ENCODE measurements at regions not wholly inside any gene's neighbourhood (a gene's known extent, or its start where the extent isn't known, plus 50 kb on each side); places are given as distances from the start of the nearest gene placed in this dataset.
"Not testable (repeated sequence)": the region's sequence is repeated elsewhere in the genome, so short reads cannot be mapped to it uniquely, and the experiment has no call there.

DNA sequence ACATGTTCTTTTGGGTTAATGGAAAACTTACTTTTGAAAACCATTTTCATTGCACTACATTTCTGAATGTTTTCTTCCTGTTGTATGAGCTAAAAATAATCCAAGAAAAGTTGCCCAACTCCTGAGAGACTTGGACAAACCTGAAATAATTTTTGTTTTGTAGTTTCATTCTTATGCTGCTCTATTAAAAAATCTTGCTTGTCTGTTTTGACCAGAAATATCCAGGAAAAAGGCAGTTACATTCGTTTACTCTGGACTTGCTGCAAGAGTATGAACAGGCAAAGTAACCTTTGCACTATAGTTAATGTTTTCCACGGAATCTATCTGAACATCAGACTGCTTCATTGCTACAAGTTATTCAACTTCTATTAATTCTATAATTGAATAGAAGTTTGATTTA lies 200.1 kb upstream of the DAB2 start:
- DNase-seq: no peak

DNA sequence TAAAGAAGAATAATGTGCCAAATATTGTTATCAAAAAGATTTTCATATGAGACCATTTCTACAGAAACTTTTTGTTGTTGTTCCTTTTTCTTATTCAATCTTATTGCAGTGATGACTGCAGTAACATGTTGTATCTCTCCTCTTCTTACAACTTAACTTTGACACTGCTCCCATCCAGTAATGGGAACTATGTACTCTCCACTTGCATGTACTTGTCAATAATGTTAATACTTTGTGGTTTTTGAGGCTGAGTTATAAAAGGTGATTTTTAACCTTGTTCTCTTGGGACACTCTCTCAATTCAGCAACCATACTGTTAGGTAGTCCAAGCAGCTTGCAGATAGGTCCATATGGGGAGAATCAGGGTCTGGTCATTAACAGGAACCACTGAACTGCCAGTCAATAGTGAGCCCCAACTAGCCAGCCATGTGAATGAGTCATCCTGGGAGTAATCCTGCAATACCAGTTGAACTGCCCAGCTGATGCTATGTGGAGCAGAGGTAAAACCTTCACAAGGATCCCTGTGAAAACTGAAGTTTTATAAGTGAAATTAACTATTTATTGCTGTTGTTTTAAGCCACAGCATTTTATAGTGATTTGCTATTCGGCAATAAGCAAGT lies 199.6 kb upstream of the DAB2 start:
- DNase-seq: no peak

DNA sequence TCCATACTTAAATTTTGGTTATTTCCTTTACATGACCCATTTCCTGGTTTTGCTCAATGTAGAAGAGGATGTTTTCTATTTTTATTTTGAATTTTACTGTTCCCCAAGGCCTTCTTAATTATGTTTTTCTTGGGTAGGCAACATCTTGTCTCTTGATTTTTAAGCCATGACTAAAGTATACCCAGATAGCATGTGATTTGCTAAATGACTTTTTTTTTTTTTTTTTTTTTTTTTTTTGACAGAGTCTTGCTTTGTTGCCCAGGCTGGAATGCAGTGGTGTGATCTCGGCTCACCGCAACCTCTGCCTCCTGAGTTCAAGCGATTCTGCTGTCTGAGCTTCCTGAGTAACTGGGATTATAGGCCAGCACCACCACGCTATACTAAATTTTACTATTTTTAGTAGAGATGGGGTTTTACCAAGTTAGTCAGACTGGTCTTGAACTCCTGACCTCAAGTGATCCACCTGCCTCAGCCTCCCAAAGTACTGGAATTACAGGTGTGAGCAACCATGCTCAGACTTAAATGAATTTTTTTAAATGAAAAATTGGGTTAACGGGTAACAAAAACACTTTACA lies 198.6 kb upstream of the DAB2 start:
- no peak for DNase-seq

DNA sequence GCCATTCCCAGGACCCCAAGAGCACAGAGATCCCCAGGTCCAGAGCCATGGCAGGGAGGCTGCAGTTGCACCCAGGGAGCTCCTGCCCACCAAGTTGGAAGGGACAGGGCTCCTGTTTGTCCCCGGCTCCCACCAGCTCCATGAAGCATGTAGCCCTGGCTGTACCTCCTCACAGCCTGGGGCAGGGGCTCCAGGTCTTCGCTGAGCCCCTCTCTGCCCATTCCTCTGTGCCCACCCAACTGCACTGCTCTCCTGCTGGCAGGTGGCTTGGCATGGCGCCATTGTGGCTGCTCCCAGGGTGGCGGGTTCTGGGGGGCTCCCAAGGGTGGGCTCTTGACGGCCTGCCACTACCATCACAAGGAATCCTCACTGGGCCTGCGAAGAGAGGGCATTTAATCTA lies 197.5 kb upstream of the DAB2 start:
- DNase-seq: no peak

DNA sequence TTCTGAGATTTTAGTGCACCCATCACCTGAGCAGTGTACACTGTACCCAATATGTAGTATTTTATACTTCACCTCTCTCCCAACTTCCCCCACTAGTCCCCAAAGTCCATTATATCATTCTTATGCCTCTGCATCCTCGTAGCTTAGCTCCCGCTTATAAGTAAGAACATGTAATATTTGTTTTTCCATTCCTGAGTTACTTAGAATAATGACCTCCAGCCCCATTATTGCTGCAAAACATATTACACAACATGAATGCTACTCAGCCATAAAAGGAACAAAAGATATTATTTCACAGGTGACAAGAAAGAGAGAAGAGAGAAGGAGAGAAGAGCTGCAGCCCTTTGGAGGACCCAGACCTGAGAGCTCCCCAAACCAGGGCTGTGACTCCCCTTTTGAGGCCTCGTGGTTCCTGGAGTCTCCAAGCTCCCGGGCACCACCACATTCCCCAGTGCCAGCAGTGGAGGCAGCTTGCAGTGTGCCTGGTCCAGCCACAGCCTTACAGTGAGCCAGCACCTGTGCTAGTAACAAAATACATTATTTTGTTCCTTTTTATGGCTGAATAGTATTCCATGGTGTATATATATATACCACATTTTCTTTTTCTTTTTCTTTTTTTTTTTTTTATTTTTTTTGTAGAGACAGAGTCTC lies 194.5 kb upstream of the DAB2 start:
- no peak for DNase-seq

DNA sequence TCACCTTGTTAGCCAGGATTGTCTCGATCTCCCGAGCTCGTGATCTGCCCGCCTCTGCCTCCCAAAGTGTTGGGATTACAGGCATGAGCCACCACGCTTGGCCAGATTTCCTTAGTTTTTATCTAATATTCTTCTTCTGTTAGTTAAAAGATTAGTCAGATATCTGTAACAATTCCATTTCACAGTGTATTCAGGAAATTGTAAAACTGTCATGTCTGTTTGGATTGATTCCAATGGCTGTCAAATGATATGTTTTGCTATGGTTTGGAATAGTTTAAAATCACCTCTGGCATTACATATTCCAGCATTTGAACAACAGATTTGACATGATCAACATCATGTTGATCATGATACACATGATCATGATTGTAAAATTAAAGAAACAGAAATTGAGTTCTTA lies 193.6 kb upstream of the DAB2 start:
- DNase-seq: no peak

DNA sequence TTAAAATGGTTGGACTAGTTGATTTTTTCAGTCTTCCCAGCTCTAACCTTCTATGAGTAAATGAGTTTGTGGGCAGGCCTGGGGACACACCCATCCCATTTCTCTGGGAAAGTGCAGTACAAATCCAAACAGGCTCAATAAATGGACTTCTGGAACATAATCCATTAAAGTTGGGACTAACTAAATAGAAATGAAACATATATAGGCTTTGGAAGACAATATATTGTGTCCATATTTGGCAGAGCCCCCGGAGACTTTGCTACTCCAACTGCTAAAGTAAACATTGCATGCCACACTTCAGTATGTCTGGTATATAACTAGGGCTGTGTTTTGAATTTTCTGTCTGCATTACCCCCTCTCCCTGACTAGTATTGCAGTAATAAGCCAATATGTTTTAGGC lies 191.4 kb upstream of the DAB2 start:
- DNase-seq: no peak

DNA sequence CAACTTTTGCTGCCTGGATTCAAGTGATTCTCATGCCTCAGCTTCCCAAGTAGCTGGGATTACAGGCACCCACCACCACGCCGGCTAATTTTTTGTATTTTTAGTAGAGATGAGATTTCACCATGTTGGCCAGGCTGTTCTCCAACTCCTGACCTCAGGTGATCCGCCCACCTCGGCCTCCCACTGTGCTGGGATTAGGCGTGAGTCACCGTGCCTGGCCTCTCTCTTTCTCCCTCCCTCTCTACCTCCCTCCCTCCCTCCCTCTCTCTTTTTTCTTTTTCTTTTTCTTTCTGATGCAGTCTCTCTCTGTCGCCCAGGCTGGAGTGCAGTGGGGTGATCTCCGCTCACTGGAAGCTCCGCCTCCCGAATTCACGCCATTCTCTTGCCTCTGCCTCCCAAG lies 186.3 kb upstream of the DAB2 start:
- not testable (repeated sequence) for DNase-seq

DNA sequence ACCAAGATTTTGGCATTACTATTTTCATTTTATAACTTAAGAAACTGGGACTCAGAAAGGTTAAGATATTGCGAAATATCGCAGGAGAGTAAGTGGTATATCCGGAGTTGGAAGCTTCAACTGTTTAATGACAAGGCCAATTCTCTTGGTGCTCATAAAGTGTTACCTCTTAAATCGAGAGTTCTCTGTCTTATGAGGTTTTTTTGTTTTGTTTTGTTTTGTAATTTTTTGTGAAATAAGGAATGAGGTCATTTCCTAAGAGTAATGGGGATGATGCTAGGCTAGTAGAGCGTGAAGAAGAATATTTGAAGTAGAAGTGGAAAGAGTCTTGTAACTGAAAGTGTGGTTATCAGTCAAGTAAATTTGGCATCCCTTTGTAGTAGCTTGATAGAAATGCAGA lies 183.2 kb upstream of the DAB2 start:
- no peak for DNase-seq

DNA sequence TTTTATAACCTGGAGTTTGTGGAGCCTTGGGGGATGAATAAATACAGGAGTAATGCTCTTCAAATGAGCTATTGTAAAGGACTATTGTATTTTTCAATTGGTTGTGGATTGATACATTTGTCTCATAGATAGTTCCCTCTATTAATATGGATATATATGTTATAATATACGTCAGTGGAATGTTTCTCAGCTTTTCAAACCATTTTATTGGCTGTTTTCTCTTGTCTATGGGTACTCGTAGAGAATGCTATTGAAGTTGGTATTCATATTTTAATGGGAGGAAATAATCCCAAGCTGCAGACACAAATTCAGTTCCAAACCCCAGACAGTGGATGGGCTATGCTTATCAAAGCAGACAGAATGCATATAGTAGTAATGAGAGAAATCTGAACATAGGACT lies 181.8 kb upstream of the DAB2 start:
- DNase-seq: no peak

DNA sequence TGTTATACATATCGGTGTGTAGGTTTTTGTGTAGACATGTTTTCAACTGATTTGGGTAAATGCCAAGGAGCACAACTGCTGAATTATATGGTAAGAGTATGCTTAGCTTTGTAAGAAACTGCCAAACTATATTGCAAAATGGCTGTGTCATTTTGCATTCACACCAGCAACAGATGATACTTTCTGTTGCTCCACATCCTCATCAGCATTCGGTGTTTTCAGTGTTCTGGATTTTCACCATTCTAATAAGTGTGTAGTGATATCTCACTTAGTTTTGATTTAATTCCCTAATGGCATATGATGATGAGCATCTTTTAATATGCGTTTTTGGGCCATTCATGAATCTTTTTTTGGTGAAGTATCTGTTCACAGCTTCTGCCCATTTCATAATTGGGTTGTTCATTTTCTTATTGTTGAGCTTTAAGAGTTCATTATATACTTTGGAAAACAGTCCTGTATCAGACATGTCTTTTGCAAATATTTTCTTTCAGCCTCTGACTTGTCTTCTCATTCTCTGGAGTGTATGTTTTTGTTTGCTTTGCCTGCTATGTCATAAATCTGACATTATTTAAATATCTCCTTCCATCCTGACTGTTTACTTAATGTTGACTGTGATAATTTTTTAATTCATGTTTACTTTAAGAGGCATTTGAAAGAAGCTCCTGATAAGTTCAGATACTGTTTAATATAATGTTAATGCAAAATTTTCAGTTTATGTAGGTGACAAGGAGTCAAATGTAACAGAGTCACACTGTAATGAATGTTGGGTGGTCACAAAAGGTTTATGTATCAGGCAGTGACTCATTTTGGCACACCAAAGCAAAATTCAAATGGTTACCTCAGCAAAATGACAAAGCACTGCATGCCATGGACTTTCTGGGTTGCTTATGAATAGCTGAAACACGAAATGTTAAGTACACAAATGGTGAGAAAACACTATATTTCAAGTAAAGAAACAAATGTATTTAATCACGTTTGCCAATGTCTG lies 181.1 kb upstream of the DAB2 start:
- no peak for DNase-seq

DNA sequence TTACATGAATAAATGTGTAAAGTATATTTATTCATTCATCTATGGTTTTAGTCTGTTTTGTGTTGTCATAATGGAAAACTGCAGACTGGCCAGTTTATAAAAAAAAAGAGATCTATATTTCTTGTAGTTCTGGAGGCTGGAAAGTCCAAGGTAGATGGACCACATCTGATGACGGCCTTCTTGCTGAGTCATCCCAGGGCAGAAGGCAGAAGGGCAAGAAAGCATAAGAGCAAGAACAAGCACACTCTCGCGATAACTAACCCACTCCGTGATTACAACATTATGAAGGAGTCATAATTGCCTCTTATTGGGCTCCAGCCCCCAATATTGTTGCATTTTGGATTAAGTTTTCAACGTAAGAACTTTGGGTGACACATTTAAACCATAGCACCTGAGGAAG lies 180.4 kb upstream of the DAB2 start:
- DNase-seq: no peak

DNA sequence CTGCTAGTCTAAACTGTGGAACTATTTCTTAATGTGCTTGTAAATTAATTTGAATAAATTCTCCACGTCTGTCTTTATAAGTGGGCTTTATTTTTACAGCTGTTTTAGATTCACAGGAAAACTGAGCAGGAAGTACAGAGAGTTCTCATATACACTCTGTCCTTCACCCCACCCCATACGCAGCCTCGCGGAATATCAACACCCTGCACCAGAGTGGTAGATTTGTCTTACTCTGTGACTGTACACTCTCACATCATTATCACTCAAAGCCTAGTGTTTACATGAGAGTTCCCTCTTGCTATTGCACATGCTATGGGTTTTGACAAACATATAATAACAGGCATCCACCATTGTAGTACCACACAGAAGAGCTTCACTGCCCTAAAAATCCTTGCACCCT lies 179.7 kb upstream of the DAB2 start:
- DNase-seq: no peak

DNA sequence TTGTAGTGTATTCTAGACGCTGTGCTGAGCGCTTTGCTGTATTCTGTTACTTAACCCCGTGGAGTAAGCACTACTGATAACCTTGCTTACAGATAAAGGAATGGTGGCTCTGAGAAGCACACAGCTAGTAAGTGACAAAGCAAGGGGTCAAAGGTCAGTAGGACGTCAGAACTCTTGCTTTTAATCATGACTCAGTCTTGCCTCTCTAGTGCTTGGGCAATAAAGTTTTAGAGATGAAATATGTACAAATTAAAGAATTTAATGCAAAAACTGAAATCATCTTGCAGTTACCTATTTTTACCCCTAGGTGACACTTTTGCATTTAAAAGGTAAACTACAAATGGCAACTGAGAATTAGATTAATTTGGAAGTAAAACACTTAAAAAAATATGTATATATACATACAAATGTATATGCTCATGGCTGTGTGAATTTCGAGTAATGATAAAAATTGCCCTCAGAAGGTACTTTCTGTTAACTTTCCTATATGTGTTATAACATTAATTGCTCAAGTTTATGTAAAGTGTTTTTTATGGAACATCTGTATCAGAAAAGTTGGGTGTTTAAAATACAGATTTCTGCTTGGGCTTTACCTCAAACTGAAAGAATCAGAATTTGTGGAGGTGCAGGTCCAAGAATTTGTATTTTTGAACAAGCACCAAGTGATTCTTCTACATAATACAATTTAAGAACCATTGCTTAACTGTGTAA lies 175.1 kb upstream of the DAB2 start:
- DNase-seq: no peak

DNA sequence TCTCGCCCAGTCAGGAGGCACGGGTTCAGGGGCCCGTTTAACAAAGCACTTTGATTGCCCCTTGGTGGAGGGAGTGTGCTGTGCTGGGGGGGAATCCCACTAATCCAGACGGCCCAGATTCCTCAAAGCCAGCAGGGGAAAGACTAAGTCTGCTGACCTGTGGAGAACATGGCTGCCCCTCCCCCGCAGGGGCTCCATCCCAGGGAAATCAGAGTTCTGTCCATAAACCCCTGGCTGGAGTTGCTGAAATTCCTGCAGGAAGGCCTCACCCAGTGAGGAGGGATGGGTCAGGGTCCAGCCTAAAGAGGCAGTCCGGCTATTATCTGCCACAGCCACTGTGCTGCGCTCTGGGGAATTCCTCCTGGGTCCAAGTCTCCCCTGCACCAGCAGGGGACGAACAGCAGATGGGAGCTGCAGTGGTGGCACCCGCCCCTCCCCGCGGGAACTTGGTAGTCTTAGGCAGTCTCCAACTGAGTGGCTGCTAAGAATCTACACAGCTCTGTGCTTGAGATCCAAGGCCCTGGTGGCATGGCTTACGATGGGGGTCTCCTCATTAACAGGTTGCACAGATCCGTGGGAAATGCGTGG lies 174.0 kb upstream of the DAB2 start:
- no peak for DNase-seq

DNA sequence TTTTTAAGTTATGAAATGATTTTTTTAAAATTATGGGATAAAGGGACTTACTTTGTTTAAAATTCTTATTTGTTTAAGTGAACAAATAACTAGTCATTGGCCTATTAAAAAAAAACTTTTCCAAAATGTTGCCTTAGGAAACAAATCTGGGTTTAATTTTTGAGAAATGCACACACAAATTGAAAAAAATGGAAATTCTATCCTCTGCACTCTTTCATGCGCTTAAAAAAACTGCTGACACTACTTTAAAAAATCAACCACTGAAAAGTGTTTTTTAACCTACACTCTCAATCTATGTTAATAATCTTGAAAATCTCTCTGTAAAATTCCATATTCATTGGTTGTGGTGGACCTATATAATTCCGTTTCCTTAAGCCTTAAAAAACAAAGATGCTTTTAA lies 163.4 kb upstream of the DAB2 start:
- DNase-seq: no peak

DNA sequence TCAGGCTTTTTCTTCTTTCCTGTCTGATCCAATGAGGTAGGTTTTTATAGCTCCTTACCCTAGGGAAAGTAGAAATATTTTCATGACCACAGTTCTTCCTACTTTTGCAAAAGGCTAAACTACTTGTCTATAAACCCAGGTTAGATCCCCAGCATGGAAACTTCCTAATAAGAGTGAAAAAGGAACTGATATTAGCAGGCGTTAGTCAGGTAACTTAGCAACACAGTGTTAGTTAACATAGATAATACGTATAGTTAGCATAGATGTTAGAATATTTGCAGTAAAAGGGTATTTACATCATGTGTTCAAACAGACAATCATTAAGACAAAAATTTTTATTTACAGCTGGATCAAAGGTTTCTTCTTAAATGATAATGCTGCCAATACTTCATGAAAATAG lies 162.9 kb upstream of the DAB2 start:
- no peak for DNase-seq

DNA sequence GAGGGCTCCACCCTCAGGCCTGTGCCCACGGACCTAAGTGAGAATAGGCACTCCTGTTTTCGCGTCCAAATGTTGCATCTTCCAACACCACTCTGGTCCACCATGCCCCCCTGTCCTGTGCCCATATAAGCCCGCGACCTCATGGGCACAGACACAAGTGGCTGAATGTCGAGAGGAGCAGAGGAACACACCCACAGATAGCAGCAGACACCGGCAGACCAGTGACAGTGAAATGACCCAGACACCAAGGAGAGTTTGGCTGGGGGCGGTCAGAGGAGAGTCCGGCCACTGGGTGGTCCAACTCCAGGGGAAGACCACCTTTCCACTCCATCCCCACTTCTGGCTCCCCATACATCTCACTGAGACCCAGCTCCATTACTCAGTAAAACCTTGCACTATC lies 161.4 kb upstream of the DAB2 start:
- DNase-seq: no peak

DNA sequence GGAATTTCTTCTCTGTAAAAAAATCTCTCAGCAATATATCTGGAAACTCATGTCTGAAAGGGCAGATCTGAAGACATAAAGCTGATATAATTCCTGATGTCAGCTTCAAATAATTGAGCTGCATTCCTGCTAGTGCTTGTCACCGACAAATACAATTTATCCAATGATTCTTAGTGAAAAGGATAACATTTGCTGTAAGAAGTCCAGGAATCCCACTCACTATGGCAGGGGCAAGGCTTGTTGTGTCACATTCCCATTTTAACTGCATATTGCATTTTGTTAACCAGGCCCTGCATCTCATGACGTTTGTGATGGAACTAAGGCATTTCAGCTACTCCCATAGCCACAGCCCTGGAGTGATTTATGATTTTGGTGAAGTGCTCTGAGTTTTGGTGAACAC lies 160.1 kb upstream of the DAB2 start:
- no peak for DNase-seq

DNA sequence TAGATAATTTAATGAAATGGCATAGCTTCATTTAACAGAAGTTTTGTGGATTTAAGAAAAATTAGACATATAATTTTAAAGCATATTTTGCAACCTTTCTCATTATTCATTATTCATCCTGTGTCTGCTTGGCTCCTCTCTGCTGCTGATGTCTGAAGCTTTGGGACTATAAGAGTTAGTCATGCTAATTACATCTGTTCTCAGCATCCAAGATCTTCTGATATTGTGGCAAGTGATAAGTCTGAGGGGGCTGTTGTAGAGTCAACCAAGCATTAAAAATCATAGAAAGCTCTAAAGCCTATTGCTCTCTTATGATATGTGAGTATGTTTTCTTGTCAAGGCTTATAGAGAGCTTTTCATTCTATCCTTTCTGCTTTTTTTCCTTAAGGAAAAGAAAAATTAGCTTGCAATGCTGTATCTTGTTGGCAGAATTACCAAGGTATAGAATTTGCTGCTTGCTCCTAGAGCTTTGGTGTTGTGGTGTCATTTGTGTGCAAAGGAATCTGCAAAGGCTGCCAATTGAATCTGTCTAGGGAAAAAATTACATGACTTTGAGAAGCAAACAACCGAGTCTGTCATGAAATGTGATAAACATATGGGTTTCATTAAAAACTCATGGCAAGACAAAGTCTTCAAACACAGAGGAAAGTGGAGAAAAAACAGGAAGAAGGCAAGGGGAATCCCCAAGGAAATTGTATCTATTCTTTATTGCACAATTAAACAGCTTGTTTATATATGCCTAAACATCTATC lies 156.1 kb upstream of the DAB2 start:
- DNase-seq: no peak

DNA sequence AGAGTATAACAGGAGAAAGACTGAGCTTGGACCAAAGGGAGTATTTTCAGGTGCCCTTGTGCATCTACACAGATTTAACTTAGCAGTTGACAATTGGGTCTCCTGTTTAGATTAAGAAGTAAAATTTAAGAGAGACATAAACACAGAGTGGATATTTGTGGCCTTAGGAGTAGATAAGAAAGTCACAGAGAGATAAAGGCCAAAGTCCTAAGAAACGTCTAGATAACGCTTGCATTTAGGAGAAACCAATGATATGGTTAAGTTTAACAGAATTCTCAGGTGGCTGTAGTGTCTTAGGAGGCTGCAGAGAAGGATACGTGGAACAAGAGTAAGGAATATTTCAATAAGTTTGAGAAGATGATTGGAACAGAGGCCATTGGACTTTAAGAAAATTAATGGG lies 155.0 kb upstream of the DAB2 start:
- DNase-seq: no peak
